Transverse colon (tissue), 4 donors: ENCODE measurements at regions not wholly inside any gene's neighbourhood (a gene's known extent, or its start where the extent isn't known, plus 50 kb on each side); places are given as distances from the start of the nearest gene placed in this dataset.

ENCODE experiments used
- EP300 ChIP-seq: sonication (generic); formaldehyde crosslinking; IDR thresholded peaks from one replicate; pipeline ENCODE4 v1.6.1; 2017; ENCODE audit warnings: antibody characterized with exemption, low read depth
- POLR2A ChIP-seq: fragments of 450-650 bp; IDR thresholded peaks from one replicate; pipeline ENCODE4 v1.6.1; 2016; ENCODE audit warnings: antibody characterized with exemption, mild to moderate bottlenecking, moderate library complexity
- POLR2AphosphoS5 ChIP-seq, 3 donors: sonication (generic); formaldehyde crosslinking; IDR thresholded peaks; one replicate each; pipeline ENCODE4 v1.6.1; 2016; ENCODE audit warnings: antibody characterized with exemption in 3 of 3
- TF ChIP-seq, protein P1 (sequence below), 5 experiments: fragments of 200-600 bp in 3 of 5; fragments of 450-650 bp in 2 of 5; sonication (generic) in 3 of 5; IDR thresholded peaks; 1 replicate in 2 of 5; 2 replicates in 3 of 5; pipeline ENCODE4 v1.5.1; 2016 to 2017; ENCODE audit warnings: antibody characterized with exemption in 5 of 5, inconsistent platforms in 3 of 5, mild to moderate bottlenecking in 2 of 5, moderate library complexity in 1 of 5

DNA sequence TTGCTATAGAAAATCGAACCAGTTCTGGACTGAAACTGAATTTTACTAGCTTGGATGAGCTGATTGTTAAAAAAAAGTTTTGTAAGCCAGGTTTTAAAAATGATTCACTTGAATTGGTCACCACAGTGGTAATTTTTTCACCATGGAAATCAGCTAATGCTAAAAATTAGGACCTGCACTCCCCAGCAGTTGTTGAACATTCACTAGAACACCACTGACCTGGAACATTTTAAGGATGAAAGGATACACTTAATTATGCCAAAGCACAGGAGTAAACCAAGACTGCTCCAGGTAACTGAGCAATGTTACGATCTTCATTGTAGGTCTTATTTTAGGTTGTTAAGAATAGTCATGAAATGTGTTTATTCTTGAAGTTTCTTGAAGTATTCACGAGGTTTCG, 1342.6 kb upstream of the SPRY2 start:
- TF ChIP-seq, protein P1, sequence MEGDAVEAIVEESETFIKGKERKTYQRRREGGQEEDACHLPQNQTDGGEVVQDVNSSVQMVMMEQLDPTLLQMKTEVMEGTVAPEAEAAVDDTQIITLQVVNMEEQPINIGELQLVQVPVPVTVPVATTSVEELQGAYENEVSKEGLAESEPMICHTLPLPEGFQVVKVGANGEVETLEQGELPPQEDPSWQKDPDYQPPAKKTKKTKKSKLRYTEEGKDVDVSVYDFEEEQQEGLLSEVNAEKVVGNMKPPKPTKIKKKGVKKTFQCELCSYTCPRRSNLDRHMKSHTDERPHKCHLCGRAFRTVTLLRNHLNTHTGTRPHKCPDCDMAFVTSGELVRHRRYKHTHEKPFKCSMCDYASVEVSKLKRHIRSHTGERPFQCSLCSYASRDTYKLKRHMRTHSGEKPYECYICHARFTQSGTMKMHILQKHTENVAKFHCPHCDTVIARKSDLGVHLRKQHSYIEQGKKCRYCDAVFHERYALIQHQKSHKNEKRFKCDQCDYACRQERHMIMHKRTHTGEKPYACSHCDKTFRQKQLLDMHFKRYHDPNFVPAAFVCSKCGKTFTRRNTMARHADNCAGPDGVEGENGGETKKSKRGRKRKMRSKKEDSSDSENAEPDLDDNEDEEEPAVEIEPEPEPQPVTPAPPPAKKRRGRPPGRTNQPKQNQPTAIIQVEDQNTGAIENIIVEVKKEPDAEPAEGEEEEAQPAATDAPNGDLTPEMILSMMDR (IDR thresholded peaks at IDR 0.05), result no peak
- no peak for TF ChIP-seq POLR2A
- TF ChIP-seq POLR2AphosphoS5 (IDR thresholded peaks at IDR 0.05), result no peak
- no peak for TF ChIP-seq EP300
